ENCODE measurements at regions not wholly inside any gene's neighbourhood (a gene's known extent, or its start where the extent isn't known, plus 50 kb on each side); places are given as distances from the start of the nearest gene placed in this dataset.

- no peak overlapping the region for H3K4me3 ChIP-seq
- ATAC-seq (no peak), DNase-seq (no peak)
- no peaks in the 10 kb centered on the region for H3K27me3 ChIP-seq
- intact Hi-C loops (cut with DNase I), result no loop called here
- no peak for TF ChIP-seq CTCF (IDR thresholded peaks at IDR 0.05)
- H3K4me1 ChIP-seq, result no peaks in the 10 kb centered on the region
- no peaks in the 10 kb centered on the region for H3K9me3 ChIP-seq
- H3K27ac ChIP-seq, result no peak overlapping the region
- no peaks in the 10 kb centered on the region for H3K36me3 ChIP-seq
Measured at GRCh38 chr6:164130151-164130550, 715.6 kb downstream of the QKI start.

- intact Hi-C loops (cut with DNase I), result no loop called here
- Histone ChIP-seq H3K4me3 (no peak overlapping the region), H3K27ac (no peak overlapping the region), H3K4me1 (no peaks in the 10 kb centered on the region), H3K27me3 (no peaks in the 10 kb centered on the region), H3K9me3 (peaks cover 0 to 2% of the 10 kb centered on the region in 2 donors), H3K36me3 (no peaks in the 10 kb centered on the region)
- TF ChIP-seq CTCF (IDR thresholded peaks at IDR 0.05), result no peak
- ATAC-seq (no peak), DNase-seq (no peak)
Measured at GRCh38 chr6:164129218-164129617, 714.7 kb downstream of the QKI start.

GRCh38 chr6:164128101-164128500 lies 713.6 kb downstream of the QKI start:
- DNase-seq (no peak), ATAC-seq (no peak)
- peaks cover 0 to 2% of the 10 kb centered on the region in 2 donors for H3K9me3 ChIP-seq
- no peak for TF ChIP-seq CTCF (IDR thresholded peaks at IDR 0.05)
- H3K27me3 ChIP-seq, result no peaks in the 10 kb centered on the region
- H3K4me1 ChIP-seq, result no peaks in the 10 kb centered on the region
- H3K4me3 ChIP-seq, result no peak overlapping the region
- H3K27ac ChIP-seq, result no peak overlapping the region
- no peaks in the 10 kb centered on the region for H3K36me3 ChIP-seq
- intact Hi-C loops (cut with DNase I), result no loop called here

GRCh38 chr6:164124986-164125385 lies 710.5 kb downstream of the QKI start:
- Histone ChIP-seq H3K27ac (no peak overlapping the region), H3K4me1 (no peaks in the 10 kb centered on the region), H3K36me3 (no peaks in the 10 kb centered on the region), H3K4me3 (no peak overlapping the region), H3K9me3 (peaks cover 0 to 2% of the 10 kb centered on the region in 2 donors), H3K27me3 (no peaks in the 10 kb centered on the region)
- DNase-seq, result no peak
- ATAC-seq, result no peak
- no peak for TF ChIP-seq CTCF (IDR thresholded peaks at IDR 0.05)
- intact Hi-C loops (cut with DNase I), result no loop called here

GRCh38 chr6:164124473-164124872 lies 710.0 kb downstream of the QKI start:
- ATAC-seq (no peak), DNase-seq (peak in 1 of 4 donors; percentile 56)
- Histone ChIP-seq H3K27me3 (no peaks in the 10 kb centered on the region), H3K27ac (no peak overlapping the region), H3K4me3 (no peak overlapping the region), H3K4me1 (no peaks in the 10 kb centered on the region), H3K36me3 (no peaks in the 10 kb centered on the region), H3K9me3 (peaks cover 0 to 2% of the 10 kb centered on the region in 2 donors)
- intact Hi-C loops (cut with DNase I), result no loop called here
- TF ChIP-seq CTCF (IDR thresholded peaks at IDR 0.05), result no peak
